Stimulated activated naive CD8-positive, alpha-beta T cell treated with anti-CD3 and anti-CD28 coated beads, Interleukin-15, amount 100 ng/mL, for 72 hours (primary cell): ENCODE measurements at regions not wholly inside any gene's neighbourhood (a gene's known extent, or its start where the extent isn't known, plus 50 kb on each side); places are given as distances from the start of the nearest gene placed in this dataset.
"Not testable (repeated sequence)": the region's sequence is repeated elsewhere in the genome, so short reads cannot be mapped to it uniquely, and the experiment has no call there.

Experiments used
- ATAC-seq: fragments of 150-1000 bp; cut with Tn5 transposase; 2 replicates; pipeline ENCODE4 v1.10.0; 2021; ENCODE audit warnings: mild to moderate bottlenecking, moderate library complexity
- DNase-seq, 2 donors: peaks; one replicate each; pipeline ENCODE4 v3.0.0; 2021 to 2022
- H3K27ac Mint-ChIP-seq, 2 donors: one replicate each; pipeline ENCODE4 v1.8.0; 2022; ENCODE audit warnings: mild to moderate bottlenecking in 2 of 2, mixed read lengths in 2 of 2, moderate library complexity in 2 of 2
- H3K27me3 Mint-ChIP-seq: one replicate; pipeline ENCODE4 v1.8.0; 2022; ENCODE audit warnings: mixed read lengths
- H3K4me1 Mint-ChIP-seq: one replicate; pipeline ENCODE4 v1.8.0; 2022; ENCODE audit warnings: mild to moderate bottlenecking, mixed read lengths
- H3K4me3 Mint-ChIP-seq, 2 donors: one replicate each; pipeline ENCODE4 v1.8.0; 2022; ENCODE audit warnings: mild to moderate bottlenecking in 2 of 2, mixed read lengths in 2 of 2, moderate library complexity in 1 of 2
- H3K9me3 Mint-ChIP-seq, 2 donors: one replicate each; pipeline ENCODE4 v1.8.0; 2022; ENCODE audit warnings: mixed read lengths in 2 of 2

DNA sequence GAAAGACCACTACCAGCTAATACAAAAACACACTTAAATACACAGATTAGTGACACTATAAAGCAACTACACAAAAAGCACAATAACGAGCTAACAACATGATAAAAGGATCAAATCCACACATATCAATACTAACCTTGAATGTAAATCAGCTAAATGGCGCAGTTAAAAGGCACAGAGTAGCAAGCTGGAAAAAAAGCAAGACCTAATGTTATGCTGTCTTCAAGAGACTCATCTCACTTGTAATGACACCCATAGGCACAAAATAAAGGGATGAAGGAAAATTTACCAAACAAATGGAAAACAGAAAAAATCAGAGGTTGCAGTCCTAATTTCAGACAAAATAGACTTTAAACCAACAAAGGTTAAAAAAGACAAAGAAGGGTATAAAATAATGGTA lies 86.3 kb downstream of the NUS1 start:
- DNase-seq (no peak), ATAC-seq (no peak)
- Mint-ChIP-seq H3K9me3 (peaks cover 10 to 14% of the 10 kb centered on the region in 2 donors), H3K27ac (no peak overlapping the region), H3K27me3 (no peaks in the 10 kb centered on the region), H3K4me1 (no peaks in the 10 kb centered on the region), H3K4me3 (no peak overlapping the region)

DNA sequence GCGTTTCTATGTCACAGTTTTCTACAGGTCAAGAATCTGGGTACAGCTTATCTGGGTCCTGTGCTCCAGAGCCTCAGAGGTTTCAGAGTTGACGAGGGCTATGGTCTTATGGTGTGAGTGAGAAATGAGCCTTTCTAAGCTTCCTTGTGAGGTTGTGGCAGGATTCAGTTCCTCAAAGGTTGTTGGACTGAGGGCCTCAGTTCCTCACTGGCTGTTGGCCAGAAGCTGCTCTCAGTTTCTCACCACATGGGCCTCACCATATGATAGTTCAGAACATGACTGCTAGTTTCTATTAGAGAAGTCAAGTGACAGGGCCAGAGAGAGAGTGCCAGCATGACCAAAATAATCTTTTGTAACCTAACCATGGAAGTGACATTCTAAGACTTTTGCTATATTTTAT lies 96.1 kb downstream of the NUS1 start:
- ATAC-seq (no peak), DNase-seq (no peak)
- H3K27me3 Mint-ChIP-seq: peaks cover 14% of the 10 kb centered on the region
- H3K9me3 Mint-ChIP-seq: peaks cover 0 to 13% of the 10 kb centered on the region in 2 donors
- no peak overlapping the region for H3K27ac Mint-ChIP-seq
- no peaks in the 10 kb centered on the region for H3K4me1 Mint-ChIP-seq
- no peak overlapping the region for H3K4me3 Mint-ChIP-seq

DNA sequence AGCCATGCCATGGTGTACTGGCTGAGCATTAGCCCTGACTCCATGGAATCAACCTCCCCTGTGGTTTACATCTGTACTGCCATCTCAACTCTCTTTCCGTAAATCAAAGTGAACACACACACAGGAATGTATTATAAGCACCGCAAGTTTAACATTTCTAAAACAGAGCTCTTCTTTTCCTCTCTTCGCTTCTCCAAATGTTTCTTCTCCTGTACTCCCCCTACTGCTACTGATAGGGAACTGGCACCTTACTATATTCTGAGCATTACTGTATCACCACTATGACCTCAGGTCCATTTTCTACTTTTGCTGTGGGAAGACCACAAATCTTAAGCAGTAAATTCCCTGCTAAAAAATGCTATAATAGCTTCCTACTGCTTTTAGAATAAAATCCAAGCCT lies 101.2 kb downstream of the NUS1 start:
- peak; percentile 40 for ATAC-seq
- no peak overlapping the region for H3K4me3 Mint-ChIP-seq
- DNase-seq: no peak
- H3K4me1 Mint-ChIP-seq: no peaks in the 10 kb centered on the region
- H3K9me3 Mint-ChIP-seq: no peaks in the 10 kb centered on the region
- no peak overlapping the region for H3K27ac Mint-ChIP-seq
- peaks cover 21% of the 10 kb centered on the region for H3K27me3 Mint-ChIP-seq

DNA sequence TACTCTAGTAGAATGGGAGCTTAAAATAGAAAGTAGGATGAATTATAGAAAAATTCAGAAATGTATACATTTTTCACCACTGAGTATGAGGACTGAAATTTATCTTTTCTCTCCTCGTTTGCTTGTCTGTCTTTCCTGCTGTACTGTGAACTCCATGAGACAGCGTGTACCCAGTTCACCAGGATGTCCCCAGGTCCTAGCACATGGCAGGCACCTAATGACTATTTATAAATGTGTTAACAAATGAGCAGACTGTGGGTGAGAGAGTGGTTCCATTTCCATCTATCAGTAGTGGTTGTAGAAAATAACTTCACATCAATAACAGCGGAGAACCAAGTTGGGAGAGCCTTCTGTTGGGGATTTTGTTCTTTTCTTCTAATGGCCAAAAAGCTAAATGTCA lies 106.3 kb downstream of the NUS1 start:
- no peak overlapping the region for H3K4me3 Mint-ChIP-seq
- no peaks in the 10 kb centered on the region for H3K4me1 Mint-ChIP-seq
- peaks cover 19% of the 10 kb centered on the region for H3K27me3 Mint-ChIP-seq
- DNase-seq (no peak), ATAC-seq (no peak)
- no peak overlapping the region for H3K27ac Mint-ChIP-seq
- H3K9me3 Mint-ChIP-seq: no peaks in the 10 kb centered on the region

DNA sequence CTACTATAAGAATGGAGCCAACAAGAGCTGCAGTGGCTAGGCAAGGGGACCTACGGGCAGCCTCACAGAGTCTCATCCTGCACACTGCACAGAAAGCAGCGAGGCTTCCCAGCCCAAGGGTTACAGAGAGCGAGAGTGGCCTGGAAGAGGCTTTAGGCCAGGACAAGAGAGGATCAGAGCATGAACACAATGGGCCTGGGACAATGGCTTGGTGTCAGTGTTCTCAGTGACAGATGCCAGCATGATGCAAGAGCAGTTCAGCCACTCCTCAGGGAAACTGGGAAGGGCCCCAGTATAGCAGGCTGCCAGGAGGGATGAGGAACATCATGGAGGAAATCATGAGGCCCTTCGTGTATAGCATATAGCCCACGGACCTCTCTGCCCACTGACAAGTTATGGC lies 108.0 kb downstream of the NUS1 start:
- no peak overlapping the region for H3K4me3 Mint-ChIP-seq
- H3K27me3 Mint-ChIP-seq: peaks cover 13% of the 10 kb centered on the region
- ATAC-seq (peak; percentile 31), DNase-seq (no peak)
- H3K27ac Mint-ChIP-seq: no peak overlapping the region
- H3K9me3 Mint-ChIP-seq: no peaks in the 10 kb centered on the region
- H3K4me1 Mint-ChIP-seq: no peaks in the 10 kb centered on the region

DNA sequence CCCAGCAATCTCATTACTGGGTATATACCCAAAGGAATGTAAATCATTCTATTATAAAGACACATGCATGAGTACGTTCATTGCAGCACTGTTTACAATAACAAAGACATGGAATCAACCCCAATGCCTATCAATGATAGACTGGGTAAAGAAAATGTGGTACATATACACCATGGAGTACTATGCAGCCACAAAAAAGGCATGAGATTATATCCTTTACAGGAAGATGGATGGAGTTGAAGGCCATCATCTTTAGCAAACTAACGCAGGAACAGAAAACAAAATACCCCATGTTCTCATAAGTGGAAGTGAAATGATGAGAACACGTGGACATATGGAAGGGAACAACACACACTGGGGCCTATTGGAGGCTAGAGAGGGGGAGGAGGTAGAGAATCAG lies 115.7 kb downstream of the NUS1 start:
- peaks cover 0 to 4% of the 10 kb centered on the region in 2 donors for H3K9me3 Mint-ChIP-seq
- no peak for DNase-seq

DNA sequence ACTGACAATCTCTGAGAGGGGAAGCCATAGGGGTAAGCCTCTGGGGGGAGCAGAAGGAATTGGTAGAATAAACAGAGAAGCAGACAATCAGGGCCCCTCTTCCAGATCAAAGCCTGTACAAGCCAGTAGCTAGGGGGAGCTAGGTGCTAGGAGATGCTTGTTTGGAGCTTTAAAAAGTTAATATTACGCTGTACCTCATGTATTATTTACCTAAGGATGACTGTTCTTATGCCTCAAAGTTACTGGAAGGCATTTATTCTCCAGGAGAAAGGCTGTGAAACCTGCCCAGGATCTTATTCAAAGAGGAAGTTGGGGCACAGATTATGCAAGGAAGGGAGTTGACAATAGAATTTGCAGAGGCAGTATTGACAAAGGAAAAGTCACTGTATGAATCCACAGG lies 111.8 kb upstream of the SLC35F1 start:
- ATAC-seq (no peak), DNase-seq (no peak)
- Mint-ChIP-seq H3K4me1 (no peaks in the 10 kb centered on the region), H3K4me3 (no peak overlapping the region), H3K27me3 (peaks cover 10% of the 10 kb centered on the region), H3K9me3 (peaks cover 0 to 8% of the 10 kb centered on the region in 2 donors), H3K27ac (no peak overlapping the region)

More for the DNA sequence above, 115.7 kb downstream of the NUS1 start:
- no peak for ATAC-seq
- H3K4me3 Mint-ChIP-seq: no peak overlapping the region
- H3K27ac Mint-ChIP-seq: no peak overlapping the region
- H3K27me3 Mint-ChIP-seq: peaks cover 10% of the 10 kb centered on the region
- no peaks in the 10 kb centered on the region for H3K4me1 Mint-ChIP-seq

DNA sequence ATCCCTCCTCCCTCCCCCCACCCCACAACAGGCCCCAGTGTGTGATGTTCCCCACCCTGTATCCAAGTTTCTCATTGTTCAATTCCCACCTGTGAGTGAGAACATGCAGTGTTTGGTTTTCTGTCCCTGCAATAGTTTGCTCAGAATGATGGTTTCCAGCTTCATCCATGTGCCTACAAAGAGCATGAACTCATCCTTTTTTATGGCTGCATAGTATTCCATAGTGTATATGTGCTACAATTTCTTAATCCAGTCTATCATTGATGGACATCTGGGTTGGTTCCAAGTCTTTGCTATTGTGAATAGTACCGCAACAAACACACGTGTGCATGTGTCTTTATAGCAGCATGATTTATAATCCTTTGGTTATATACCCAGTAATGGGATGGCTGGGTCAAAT lies 108.2 kb upstream of the SLC35F1 start:
- not testable (repeated sequence) for ATAC-seq, DNase-seq, H3K4me3 Mint-ChIP-seq, H3K9me3 Mint-ChIP-seq, H3K27ac Mint-ChIP-seq, H3K4me1 Mint-ChIP-seq
- peaks cover 10% of the 10 kb centered on the region for H3K27me3 Mint-ChIP-seq

DNA sequence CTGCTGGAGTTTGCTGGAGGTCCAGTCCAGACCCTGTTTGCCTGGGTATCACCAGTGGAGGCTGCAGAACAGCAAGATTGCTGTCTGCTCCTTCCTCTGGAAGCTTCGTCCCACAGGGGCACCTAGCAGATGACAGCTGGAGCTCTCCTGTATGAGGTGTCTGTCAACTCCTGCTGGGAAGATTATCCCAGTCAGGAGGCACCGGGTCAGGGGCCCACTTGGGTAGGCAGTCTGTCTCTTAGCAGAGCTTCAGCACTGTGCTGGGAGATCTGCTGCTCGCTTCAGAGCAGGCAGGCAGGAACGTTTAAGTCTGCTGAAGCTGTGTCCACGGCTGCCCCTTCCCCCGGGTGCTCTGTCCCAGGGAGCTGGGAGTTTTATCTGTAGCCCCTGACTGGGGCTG lies 96.8 kb upstream of the SLC35F1 start:
- no peak for DNase-seq
- no peak for ATAC-seq

DNA sequence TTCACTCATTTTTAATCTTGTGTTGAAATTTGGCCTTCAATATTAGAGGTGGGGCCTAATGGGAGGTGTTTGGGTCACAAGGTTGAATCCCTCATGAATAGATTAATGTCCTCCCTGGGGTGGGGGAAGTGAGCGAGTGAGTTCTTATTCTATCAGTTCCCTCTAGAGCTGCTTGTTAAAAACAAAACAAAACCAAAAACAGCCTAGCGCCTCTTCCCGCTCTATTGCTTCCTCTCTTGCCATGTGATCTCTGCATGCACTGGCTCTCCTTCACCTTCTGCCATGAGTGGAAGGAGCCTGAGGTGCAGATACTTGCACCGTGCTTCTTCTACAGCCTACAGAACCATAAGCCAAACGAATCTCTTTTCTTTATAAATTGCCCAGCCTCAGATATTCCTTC lies 89.6 kb upstream of the SLC35F1 start:
- Mint-ChIP-seq H3K27me3 (no peaks in the 10 kb centered on the region), H3K4me1 (no peaks in the 10 kb centered on the region), H3K9me3 (peaks cover 5 to 23% of the 10 kb centered on the region in 2 donors), H3K27ac (no peak overlapping the region), H3K4me3 (no peak overlapping the region)
- no peak for ATAC-seq
- no peak for DNase-seq

More for the DNA sequence above, 96.8 kb upstream of the SLC35F1 start:
- Mint-ChIP-seq H3K27me3 (peaks cover 12% of the 10 kb centered on the region), H3K4me1 (no peaks in the 10 kb centered on the region), H3K4me3 (no peak overlapping the region), H3K9me3 (peaks cover 3 to 4% of the 10 kb centered on the region in 2 donors), H3K27ac (no peak overlapping the region)

DNA sequence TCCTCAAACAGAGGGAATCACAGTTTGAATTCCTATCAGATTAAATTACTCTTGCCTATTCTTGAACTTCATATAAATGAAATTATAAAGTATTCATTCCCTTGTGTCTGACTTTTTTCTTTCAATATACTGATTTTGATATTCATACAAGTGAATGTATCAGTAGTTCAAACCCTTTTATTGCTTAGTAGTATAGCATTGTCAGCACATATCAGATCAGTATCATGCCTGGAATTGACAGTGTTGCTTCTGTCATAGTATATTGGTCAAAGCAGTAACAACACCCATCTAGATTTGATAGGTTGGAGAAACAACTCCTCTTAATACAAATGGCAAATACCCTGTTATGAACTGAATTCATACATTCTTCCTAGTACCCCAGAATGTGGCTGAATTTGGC lies 89.1 kb upstream of the SLC35F1 start:
- no peak overlapping the region for H3K27ac Mint-ChIP-seq
- no peak overlapping the region for H3K4me3 Mint-ChIP-seq
- H3K9me3 Mint-ChIP-seq: peaks cover 5 to 23% of the 10 kb centered on the region in 2 donors
- ATAC-seq (no peak), DNase-seq (no peak)
- no peaks in the 10 kb centered on the region for H3K4me1 Mint-ChIP-seq
- no peaks in the 10 kb centered on the region for H3K27me3 Mint-ChIP-seq

DNA sequence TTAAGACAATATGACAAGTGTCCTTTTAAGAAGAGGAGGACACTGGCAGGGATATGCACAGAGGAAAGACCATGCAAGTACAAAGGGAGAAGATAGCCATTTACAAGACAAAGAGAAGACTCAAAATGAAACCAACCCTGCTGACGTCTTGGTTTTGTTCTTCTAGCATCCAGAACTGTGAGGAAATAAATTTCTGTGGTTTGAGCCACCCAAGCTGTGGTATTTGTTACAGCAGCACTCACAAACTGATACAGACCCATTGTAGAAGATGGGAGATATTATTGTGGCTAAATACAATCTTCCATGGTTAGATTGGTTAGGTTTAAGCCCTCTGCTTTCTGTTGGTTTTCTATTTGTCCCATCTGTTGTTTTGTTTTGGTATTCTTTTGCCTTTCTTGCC lies 88.6 kb upstream of the SLC35F1 start:
- H3K27me3 Mint-ChIP-seq: no peaks in the 10 kb centered on the region
- ATAC-seq (no peak), DNase-seq (no peak)
- H3K27ac Mint-ChIP-seq: no peak overlapping the region
- H3K9me3 Mint-ChIP-seq: peaks cover 5 to 23% of the 10 kb centered on the region in 2 donors
- H3K4me1 Mint-ChIP-seq: no peaks in the 10 kb centered on the region
- H3K4me3 Mint-ChIP-seq: no peak overlapping the region

DNA sequence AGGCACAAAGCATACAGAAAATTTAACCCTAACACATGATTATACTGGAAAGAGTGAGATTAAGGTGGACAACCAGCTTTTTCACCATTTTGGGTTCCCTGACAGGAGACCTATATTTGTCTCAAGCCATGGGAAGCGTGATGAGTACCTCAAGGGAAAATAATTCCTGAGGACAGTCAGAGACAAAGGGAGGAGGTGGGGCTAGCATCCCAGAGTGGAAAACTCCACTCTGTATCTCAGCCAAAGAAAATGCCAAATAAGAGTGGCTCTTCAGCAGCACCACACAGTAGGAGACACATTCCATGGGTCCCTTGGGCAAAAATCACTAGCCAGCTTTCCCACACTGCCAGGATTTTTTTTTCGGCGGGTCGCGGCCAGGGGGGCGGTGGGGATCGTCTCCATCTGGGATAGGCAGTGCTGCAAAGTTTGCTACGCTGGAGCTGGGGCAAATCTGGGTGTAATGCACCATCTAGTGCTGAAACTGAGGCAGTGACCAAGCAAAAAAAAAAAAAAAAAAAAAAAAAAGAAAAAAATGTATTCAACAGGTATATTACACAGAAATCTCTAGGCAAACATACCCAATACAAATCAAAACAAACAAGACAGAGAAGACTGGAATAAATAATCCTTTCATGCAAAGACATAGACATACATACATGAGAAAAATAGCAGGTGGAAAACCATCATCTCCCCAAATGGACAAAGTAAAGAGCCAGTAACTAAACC lies 77.3 kb upstream of the SLC35F1 start:
- Mint-ChIP-seq H3K9me3 (peaks cover 7 to 27% of the 10 kb centered on the region in 2 donors), H3K27me3 (peaks cover 29% of the 10 kb centered on the region), H3K27ac (no peak overlapping the region), H3K4me1 (no peaks in the 10 kb centered on the region), H3K4me3 (no peak overlapping the region)
- DNase-seq (no peak), ATAC-seq (no peak)

DNA sequence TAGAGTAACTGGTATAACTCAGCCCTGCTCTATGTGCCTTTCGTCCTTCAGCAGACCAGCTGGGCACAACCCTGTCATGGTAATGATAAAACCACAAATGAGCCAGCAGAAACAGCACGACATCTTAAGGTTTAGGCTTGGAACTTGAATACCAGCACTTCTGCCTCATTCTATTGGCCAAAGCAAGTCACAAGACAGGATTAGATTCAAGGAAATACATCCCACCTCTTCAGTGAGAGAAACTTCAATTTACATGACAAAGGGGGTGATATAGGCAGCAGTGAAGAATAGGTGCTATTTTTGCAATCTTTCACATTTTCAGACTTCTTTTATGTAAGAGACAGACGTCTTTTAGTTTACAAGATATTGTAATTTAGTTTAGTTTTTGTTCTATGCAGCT lies 69.8 kb upstream of the SLC35F1 start:
- peaks cover 0 to 2% of the 10 kb centered on the region in 2 donors for H3K9me3 Mint-ChIP-seq
- no peak for DNase-seq
- H3K4me1 Mint-ChIP-seq: no peaks in the 10 kb centered on the region
- H3K27me3 Mint-ChIP-seq: no peaks in the 10 kb centered on the region
- no peak overlapping the region for H3K4me3 Mint-ChIP-seq
- ATAC-seq: no peak
- H3K27ac Mint-ChIP-seq: no peak overlapping the region

DNA sequence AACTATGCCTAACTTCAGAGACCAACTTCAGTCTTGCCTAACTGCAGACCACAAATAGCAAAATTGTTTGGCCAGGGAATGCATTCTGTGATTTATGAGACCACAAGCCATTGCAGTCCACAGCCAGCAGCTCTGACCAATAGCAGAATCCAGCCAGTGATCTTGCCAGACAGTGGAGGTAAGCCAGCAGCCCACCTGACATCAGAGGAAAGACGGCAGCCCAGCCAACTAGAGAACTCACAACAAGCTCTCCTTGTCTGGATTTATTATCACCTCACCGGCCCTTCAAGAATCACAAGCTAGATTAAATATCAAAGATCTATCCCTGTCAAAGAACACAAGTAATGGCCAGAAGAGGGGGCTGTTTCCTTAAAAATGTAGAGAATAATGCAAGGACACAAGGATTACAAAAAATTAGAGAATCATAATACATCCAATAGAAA lies 66.5 kb upstream of the SLC35F1 start:
- no peak for ATAC-seq
- no peak for DNase-seq
- no peaks in the 10 kb centered on the region for H3K27me3 Mint-ChIP-seq
- H3K27ac Mint-ChIP-seq: no peak overlapping the region
- no peaks in the 10 kb centered on the region for H3K9me3 Mint-ChIP-seq
- no peaks in the 10 kb centered on the region for H3K4me1 Mint-ChIP-seq
- no peak overlapping the region for H3K4me3 Mint-ChIP-seq

DNA sequence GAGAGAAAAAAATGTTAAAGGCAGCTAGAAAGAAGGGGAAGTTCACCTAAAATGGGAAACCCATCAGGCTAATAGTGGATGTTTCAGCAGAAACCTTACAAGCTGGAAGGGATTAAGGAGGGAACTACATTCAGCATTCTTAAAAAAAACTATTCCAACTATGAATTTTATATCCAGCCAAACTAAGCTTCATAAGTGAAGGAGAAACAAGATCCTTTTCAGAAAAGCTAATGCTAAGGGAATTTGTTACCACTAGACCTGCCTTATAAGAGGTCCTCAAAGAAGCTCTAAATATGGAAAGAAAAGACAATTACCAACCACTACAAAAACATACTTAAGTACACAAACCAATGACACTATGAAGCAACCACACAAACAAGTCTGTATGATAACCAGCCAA lies 59.2 kb upstream of the SLC35F1 start:
- no peaks in the 10 kb centered on the region for H3K4me1 Mint-ChIP-seq
- H3K9me3 Mint-ChIP-seq: peaks cover 4 to 22% of the 10 kb centered on the region in 2 donors
- DNase-seq (no peak), ATAC-seq (no peak)
- peaks cover 3% of the 10 kb centered on the region for H3K27me3 Mint-ChIP-seq
- no peak overlapping the region for H3K4me3 Mint-ChIP-seq
- no peak overlapping the region for H3K27ac Mint-ChIP-seq

DNA sequence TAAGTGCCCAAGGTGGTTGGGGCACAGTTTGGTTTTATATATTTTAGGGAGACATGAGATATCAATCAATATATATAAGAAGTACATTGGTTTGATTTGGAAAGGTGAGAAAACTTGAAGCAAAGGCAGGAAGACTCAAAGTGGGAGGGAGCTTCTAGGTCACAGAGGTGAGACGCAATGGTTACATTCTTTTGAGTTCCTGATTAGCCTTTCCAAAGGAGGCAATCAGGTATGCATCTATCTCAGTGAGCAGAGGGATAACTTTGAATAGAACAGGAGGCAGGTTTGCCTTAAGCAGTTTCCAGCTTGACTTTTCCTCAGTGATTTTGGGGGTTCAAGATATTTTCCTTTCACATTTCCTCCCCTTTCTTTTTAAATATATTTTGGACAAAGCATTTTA lies 58.0 kb upstream of the SLC35F1 start:
- ATAC-seq (no peak), DNase-seq (no peak)
- Mint-ChIP-seq H3K27ac (no peak overlapping the region), H3K4me1 (no peaks in the 10 kb centered on the region), H3K4me3 (no peak overlapping the region), H3K27me3 (peaks cover 8% of the 10 kb centered on the region), H3K9me3 (peaks cover 4 to 22% of the 10 kb centered on the region in 2 donors)
